Common myeloid progenitor, CD34-positive (primary cell): ENCODE measurements at regions not wholly inside any gene's neighbourhood (a gene's known extent, or its start where the extent isn't known, plus 50 kb on each side); places are given as distances from the start of the nearest gene placed in this dataset.

Experiments used
- CTCF ChIA-PET: fragments of 350-600 bp; sonication (Branson Sonifier 250); formaldehyde crosslinking; loops from one replicate; lab custom pipeline; 2021; ENCODE audit warnings: antibody characterized with exemption; lab: Charles Lee
- POLR2A ChIA-PET: fragments of 350-600 bp; sonication (Branson Sonifier 250); formaldehyde crosslinking; loops from one replicate; lab custom pipeline; 2021; ENCODE audit warnings: antibody characterized with exemption; lab: Charles Lee
- DNase-seq, 3 donors: peaks; one replicate each; pipeline versions ENCODE4 v3.0.0 to v3.0.0-alpha.2; 2013
- H3K27ac ChIP-seq, 2 experiments: 1 replicate in 1 of 2; 2 replicates in 1 of 2; pipeline ENCODE4 v1.7.0; 2013; ENCODE audit warnings: inconsistent platforms in 2 of 2, low read length in 2 of 2, mild to moderate bottlenecking in 2 of 2, low read depth in 1 of 2, moderate library complexity in 1 of 2; ENCODE audit not compliant: severe bottlenecking in 2 of 2, insufficient read depth in 1 of 2, poor library complexity in 1 of 2
- H3K27me3 ChIP-seq, 5 experiments: replicated peaks in 2 of 5; 1 replicate in 3 of 5; 2 replicates in 2 of 5; pipeline versions ENCODE4 v1.6.1 to v1.7.0; 2013; ENCODE audit warnings: low read length in 4 of 5, mild to moderate bottlenecking in 2 of 5, moderate library complexity in 2 of 5, inconsistent platforms in 1 of 5; ENCODE audit not compliant: insufficient read depth in 5 of 5, control insufficient read depth in 4 of 5
- H3K36me3 ChIP-seq, 4 experiments: 1 replicate in 2 of 4; 2 replicates in 2 of 4; pipeline versions ENCODE4 v1.6.1 to v1.7.0; 2013; ENCODE audit warnings: low read length in 3 of 4, control low read depth in 1 of 4, mild to moderate bottlenecking in 1 of 4; ENCODE audit not compliant: control insufficient read depth in 4 of 4, insufficient read depth in 4 of 4
- H3K4me1 ChIP-seq, 4 experiments: 1 replicate in 3 of 4; 2 replicates in 1 of 4; pipeline versions ENCODE4 v1.6.1 to v1.7.1; 2013; ENCODE audit warnings: low read length in 3 of 4, mild to moderate bottlenecking in 3 of 4, control low read depth in 1 of 4, inconsistent platforms in 1 of 4, moderate library complexity in 1 of 4; ENCODE audit not compliant: control insufficient read depth in 4 of 4, insufficient read depth in 4 of 4; ENCODE audit errors: control extremely low read depth in 1 of 4
- H3K4me3 ChIP-seq, 7 experiments: 1 replicate in 4 of 7; 2 replicates in 3 of 7; pipeline versions ENCODE4 v1.5.1 to v1.7.0; 2013; ENCODE audit warnings: mild to moderate bottlenecking in 7 of 7, low read length in 6 of 7, moderate library complexity in 6 of 7, inconsistent platforms in 2 of 7, low read depth in 2 of 7, control low read depth in 1 of 7; ENCODE audit not compliant: insufficient read depth in 4 of 7, control insufficient read depth in 1 of 7; ENCODE audit errors: extremely low read depth in 1 of 7
- H3K9me3 ChIP-seq, 5 experiments: 1 replicate in 4 of 5; 2 replicates in 1 of 5; pipeline versions ENCODE4 v1.6.1 to v1.7.1; 2013; ENCODE audit warnings: low read length in 4 of 5, mild to moderate bottlenecking in 2 of 5, inconsistent platforms in 1 of 5, low read depth in 1 of 5, moderate library complexity in 1 of 5; ENCODE audit not compliant: control insufficient read depth in 4 of 5, insufficient read depth in 2 of 5; ENCODE audit errors: control extremely low read depth in 1 of 5
- WGBS: methylation state at CpG from one replicate; pipeline ENCODE4 v1.1.5; 2013; ENCODE audit not compliant: insufficient coverage; 5-methylcytosine and 5-hydroxymethylcytosine counted together

GRCh38 chrX:20727447-20727846, 460.7 kb upstream of the RPS6KA3 start:
- DNase-seq = no peak
- Histone ChIP-seq H3K4me3 (no peak overlapping the region), H3K4me1 (no peaks in the 10 kb centered on the region), H3K36me3 (no peaks in the 10 kb centered on the region), H3K27ac (no peak overlapping the region), H3K9me3 (peaks cover 0 to 2% (median 0%) of the 10 kb centered on the region in 5 experiments), H3K27me3 (no peaks in the 10 kb centered on the region)
- WGBS = no CpG with 5 or more reads among the region's 1 CpG
- ChIA-PET POLR2A (no interaction called here), CTCF (no interaction called here)

GRCh38 chrX:20720954-20721626, 454.4 kb upstream of the RPS6KA3 start:
- Histone ChIP-seq H3K27me3 (no peaks in the 10 kb centered on the region), H3K27ac (no peak overlapping the region), H3K9me3 (peaks cover 0 to 2% (median 0%) of the 10 kb centered on the region in 5 experiments), H3K36me3 (no peaks in the 10 kb centered on the region), H3K4me3 (no peak overlapping the region), H3K4me1 (no peaks in the 10 kb centered on the region)
- ChIA-PET POLR2A (no interaction called here), CTCF (no interaction called here)
- no peak for DNase-seq
- 85% methylated on average over 2 of the region's 2 CpGs for WGBS

GRCh38 chrX:20718592-20719380, 452.1 kb upstream of the RPS6KA3 start:
- no peak for DNase-seq
- Histone ChIP-seq H3K36me3 (no peaks in the 10 kb centered on the region), H3K4me3 (no peak overlapping the region), H3K4me1 (no peaks in the 10 kb centered on the region), H3K9me3 (no peaks in the 10 kb centered on the region), H3K27ac (no peak overlapping the region), H3K27me3 (no peaks in the 10 kb centered on the region)
- POLR2A ChIA-PET = no interaction called here
- CTCF ChIA-PET = no interaction called here
- 39% methylated on average over 2 of the region's 3 CpGs for WGBS

GRCh38 chrX:20715176-20715575, 448.5 kb upstream of the RPS6KA3 start:
- CTCF ChIA-PET = no interaction called here
- POLR2A ChIA-PET = no interaction called here
- Histone ChIP-seq H3K4me3 (no peak overlapping the region), H3K4me1 (no peaks in the 10 kb centered on the region), H3K27ac (no peak overlapping the region), H3K9me3 (no peaks in the 10 kb centered on the region), H3K36me3 (no peaks in the 10 kb centered on the region), H3K27me3 (no peaks in the 10 kb centered on the region)
- 40% methylated on average over 1 of the region's 3 CpGs for WGBS
- DNase-seq = no peak

- ChIA-PET CTCF (no interaction called here), POLR2A (no interaction called here)
- Histone ChIP-seq H3K4me1 (no peaks in the 10 kb centered on the region), H3K36me3 (no peaks in the 10 kb centered on the region), H3K9me3 (no peaks in the 10 kb centered on the region), H3K4me3 (no peak overlapping the region), H3K27ac (no peak overlapping the region), H3K27me3 (no peaks in the 10 kb centered on the region)
- DNase-seq = no peak
- WGBS = 70% methylated on average over 1 of the region's 1 CpG
These were observed 446.1 kb upstream of the RPS6KA3 start for GRCh38 chrX:20712811-20713210.

GRCh38 chrX:20711366-20711765, 444.7 kb upstream of the RPS6KA3 start:
- POLR2A ChIA-PET = no interaction called here
- Histone ChIP-seq H3K4me1 (no peaks in the 10 kb centered on the region), H3K27me3 (no peaks in the 10 kb centered on the region), H3K27ac (no peak overlapping the region), H3K36me3 (no peaks in the 10 kb centered on the region), H3K9me3 (no peaks in the 10 kb centered on the region), H3K4me3 (no peak overlapping the region)
- no peak for DNase-seq
- WGBS = 62% methylated on average over 3 of the region's 3 CpGs
- CTCF ChIA-PET = no interaction called here

- Histone ChIP-seq H3K4me3 (no peak overlapping the region), H3K36me3 (no peaks in the 10 kb centered on the region), H3K9me3 (no peaks in the 10 kb centered on the region), H3K27ac (no peak overlapping the region), H3K27me3 (peaks cover 0 to 3% (median 0%) of the 10 kb centered on the region in 5 experiments), H3K4me1 (no peaks in the 10 kb centered on the region)
- CTCF ChIA-PET = no interaction called here
- 92% methylated on average over 1 of the region's 2 CpGs for WGBS
- POLR2A ChIA-PET = no interaction called here
- DNase-seq = no peak
These were observed 426.4 kb upstream of the RPS6KA3 start for GRCh38 chrX:20693078-20693477.
